Mucosa of rectum (tissue), 2 donors: ENCODE measurements at regions not wholly inside any gene's neighbourhood (a gene's known extent, or its start where the extent isn't known, plus 50 kb on each side); places are given as distances from the start of the nearest gene placed in this dataset.
"Not testable (repeated sequence)": the region's sequence is repeated elsewhere in the genome, so short reads cannot be mapped to it uniquely, and the experiment has no call there.

Experiments used
- H3K27ac ChIP-seq, 2 donors: one replicate each; pipeline ENCODE4 v1.7.0; 2013; ENCODE audit warnings: inconsistent platforms in 2 of 2, low read depth in 2 of 2, low read length in 2 of 2
- H3K27me3 ChIP-seq, 2 donors: one replicate each; pipeline ENCODE4 v1.7.0; 2013; ENCODE audit warnings: low read length in 2 of 2; ENCODE audit not compliant: control insufficient read depth in 2 of 2, insufficient read depth in 2 of 2
- H3K36me3 ChIP-seq, 2 donors: one replicate each; pipeline ENCODE4 v1.7.0; 2013; ENCODE audit warnings: low read length in 2 of 2; ENCODE audit not compliant: control insufficient read depth in 2 of 2, insufficient read depth in 2 of 2
- H3K4me1 ChIP-seq, 2 donors: one replicate each; pipeline ENCODE4 v1.7.0; 2013; ENCODE audit warnings: low read length in 2 of 2, mild to moderate bottlenecking in 1 of 2; ENCODE audit not compliant: control insufficient read depth in 2 of 2, insufficient read depth in 2 of 2
- H3K4me3 ChIP-seq, 2 donors: one replicate each; pipeline ENCODE4 v1.7.0; 2013; ENCODE audit warnings: low read length in 2 of 2
- H3K9ac ChIP-seq, 2 donors: one replicate each; pipeline ENCODE4 v1.7.0; 2013; ENCODE audit warnings: low read length in 2 of 2, low read depth in 1 of 2, mild to moderate bottlenecking in 1 of 2
- H3K9me3 ChIP-seq, 2 donors: one replicate each; pipeline ENCODE4 v1.7.0; 2013; ENCODE audit warnings: low read length in 2 of 2; ENCODE audit not compliant: control insufficient read depth in 2 of 2
- donor health status: healthy.
- donor health status: Normal muscosa, but diverticular disease.

- no peak overlapping the region for H3K4me3 ChIP-seq
- no peaks in the 10 kb centered on the region for H3K36me3 ChIP-seq
- H3K9me3 ChIP-seq = no peaks in the 10 kb centered on the region
- no peaks in the 10 kb centered on the region for H3K27me3 ChIP-seq
- no peak overlapping the region for H3K9ac ChIP-seq
- H3K27ac ChIP-seq = no peak overlapping the region
- no peaks in the 10 kb centered on the region for H3K4me1 ChIP-seq
Observed at GRCh38 chr10:65660006-65660405, 1265.8 kb upstream of the LRRTM3 start.

- H3K9ac ChIP-seq = no peak overlapping the region
- H3K27me3 ChIP-seq = no peaks in the 10 kb centered on the region
- no peaks in the 10 kb centered on the region for H3K36me3 ChIP-seq
- H3K9me3 ChIP-seq = no peaks in the 10 kb centered on the region
- no peak overlapping the region for H3K4me3 ChIP-seq
- H3K27ac ChIP-seq = no peak overlapping the region
- no peaks in the 10 kb centered on the region for H3K4me1 ChIP-seq
Observed at GRCh38 chr10:65670087-65670486, 1255.7 kb upstream of the LRRTM3 start.

GRCh38 chr10:65670596-65670995, 1255.2 kb upstream of the LRRTM3 start:
- not testable (repeated sequence) for H3K9me3 ChIP-seq, H3K27ac ChIP-seq, H3K36me3 ChIP-seq, H3K4me1 ChIP-seq, H3K27me3 ChIP-seq, H3K4me3 ChIP-seq, H3K9ac ChIP-seq

- Histone ChIP-seq H3K4me3 (no peak overlapping the region), H3K9me3 (peaks cover 0 to 4% of the 10 kb centered on the region in 2 donors), H3K27ac (no peak overlapping the region), H3K27me3 (no peaks in the 10 kb centered on the region), H3K9ac (no peak overlapping the region), H3K4me1 (no peaks in the 10 kb centered on the region), H3K36me3 (no peaks in the 10 kb centered on the region)
Observed at GRCh38 chr10:65675236-65675635, 1250.6 kb upstream of the LRRTM3 start.

- Histone ChIP-seq H3K4me3 (no peak overlapping the region), H3K27ac (no peak overlapping the region), H3K36me3 (no peaks in the 10 kb centered on the region), H3K27me3 (no peaks in the 10 kb centered on the region), H3K9ac (no peak overlapping the region), H3K9me3 (no peaks in the 10 kb centered on the region), H3K4me1 (no peaks in the 10 kb centered on the region)
Observed at GRCh38 chr10:65684896-65685295, 1240.9 kb upstream of the LRRTM3 start.

- no peaks in the 10 kb centered on the region for H3K27me3 ChIP-seq
- H3K4me1 ChIP-seq = no peaks in the 10 kb centered on the region
- no peak overlapping the region for H3K4me3 ChIP-seq
- H3K27ac ChIP-seq = no peak overlapping the region
- no peaks in the 10 kb centered on the region for H3K36me3 ChIP-seq
- H3K9me3 ChIP-seq = peaks cover 0 to 1% of the 10 kb centered on the region in 2 donors
- no peak overlapping the region for H3K9ac ChIP-seq
Observed at GRCh38 chr10:65701168-65701776, 1224.6 kb upstream of the LRRTM3 start.

GRCh38 chr10:65708057-65708456, 1217.8 kb upstream of the LRRTM3 start:
- Histone ChIP-seq H3K27ac (no peak overlapping the region), H3K27me3 (no peaks in the 10 kb centered on the region), H3K9me3 (no peaks in the 10 kb centered on the region), H3K4me3 (no peak overlapping the region), H3K4me1 (no peaks in the 10 kb centered on the region), H3K9ac (no peak overlapping the region), H3K36me3 (no peaks in the 10 kb centered on the region)

GRCh38 chr10:65710306-65710705, 1215.5 kb upstream of the LRRTM3 start:
- Histone ChIP-seq H3K27me3 (no peaks in the 10 kb centered on the region), H3K4me1 (no peaks in the 10 kb centered on the region), H3K9ac (no peak overlapping the region), H3K36me3 (no peaks in the 10 kb centered on the region), H3K9me3 (no peaks in the 10 kb centered on the region), H3K27ac (no peak overlapping the region), H3K4me3 (no peak overlapping the region)

GRCh38 chr10:65719790-65720189, 1206.0 kb upstream of the LRRTM3 start:
- Histone ChIP-seq H3K4me3 (no peak overlapping the region), H3K36me3 (no peaks in the 10 kb centered on the region), H3K27me3 (no peaks in the 10 kb centered on the region), H3K9me3 (no peaks in the 10 kb centered on the region), H3K27ac (no peak overlapping the region), H3K4me1 (no peaks in the 10 kb centered on the region), H3K9ac (no peak overlapping the region)

GRCh38 chr10:65720901-65721300, 1204.9 kb upstream of the LRRTM3 start:
- H3K36me3 ChIP-seq = no peaks in the 10 kb centered on the region
- H3K9ac ChIP-seq = no peak overlapping the region
- H3K4me1 ChIP-seq = no peaks in the 10 kb centered on the region
- H3K27ac ChIP-seq = no peak overlapping the region
- H3K9me3 ChIP-seq = no peaks in the 10 kb centered on the region
- H3K4me3 ChIP-seq = no peak overlapping the region
- no peaks in the 10 kb centered on the region for H3K27me3 ChIP-seq

- no peak overlapping the region for H3K9ac ChIP-seq
- H3K4me3 ChIP-seq = no peak overlapping the region
- H3K27me3 ChIP-seq = no peaks in the 10 kb centered on the region
- H3K27ac ChIP-seq = no peak overlapping the region
- no peaks in the 10 kb centered on the region for H3K4me1 ChIP-seq
- H3K9me3 ChIP-seq = no peaks in the 10 kb centered on the region
- no peaks in the 10 kb centered on the region for H3K36me3 ChIP-seq
Observed at GRCh38 chr10:65723525-65723924, 1202.3 kb upstream of the LRRTM3 start.
